GM18907 (cell line): ENCODE measurements at regions not wholly inside any gene's neighbourhood (a gene's known extent, or its start where the extent isn't known, plus 50 kb on each side); places are given as distances from the start of the nearest gene placed in this dataset.

Experiments used
- ATAC-seq: cut with Tn5 transposase; IDR thresholded peaks from one replicate; pipeline ENCODE4 v1.9.1; 2021; ENCODE audit warnings: mild to moderate bottlenecking, moderate library complexity; ENCODE audit not compliant: unreplicated experiment

- no peak for ATAC-seq
These were observed 1615.2 kb upstream of the ACVR2A start for GRCh38 chr2:146229508-146230155.

DNA sequence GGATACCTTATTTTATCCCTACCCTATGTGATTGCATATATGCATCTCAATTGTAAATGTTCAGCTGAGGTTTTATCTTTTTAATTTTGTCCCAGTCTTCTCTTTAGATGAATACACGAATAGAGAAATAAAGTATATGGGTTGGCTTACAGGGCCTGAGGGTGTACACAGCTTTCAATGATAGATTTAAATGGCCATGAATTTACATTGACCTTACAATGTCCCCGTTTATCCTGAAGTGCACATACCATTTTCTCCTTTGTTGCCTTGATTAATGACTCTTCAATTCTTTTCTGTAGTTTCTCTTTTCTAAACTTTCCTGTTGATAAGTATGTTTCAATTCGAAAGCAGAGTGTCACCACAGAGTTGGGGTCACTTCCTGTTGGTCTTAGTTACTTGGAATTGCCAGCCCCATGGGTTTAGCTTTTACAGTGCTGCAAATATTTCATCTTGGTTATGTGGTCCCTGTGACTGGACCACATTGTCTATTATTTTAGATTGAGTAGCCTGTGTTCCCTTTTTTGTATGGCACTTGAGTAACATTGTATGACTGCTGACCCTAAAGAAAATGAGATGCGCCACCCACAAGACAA, 1616.3 kb upstream of the ACVR2A start:
- peak; percentile 89 for ATAC-seq

- peak; percentile 26 for ATAC-seq
These were observed 1616.8 kb upstream of the ACVR2A start for GRCh38 chr2:146228020-146228393.

- no peak for ATAC-seq
These were observed 1617.4 kb upstream of the ACVR2A start for GRCh38 chr2:146227152-146228019.

DNA sequence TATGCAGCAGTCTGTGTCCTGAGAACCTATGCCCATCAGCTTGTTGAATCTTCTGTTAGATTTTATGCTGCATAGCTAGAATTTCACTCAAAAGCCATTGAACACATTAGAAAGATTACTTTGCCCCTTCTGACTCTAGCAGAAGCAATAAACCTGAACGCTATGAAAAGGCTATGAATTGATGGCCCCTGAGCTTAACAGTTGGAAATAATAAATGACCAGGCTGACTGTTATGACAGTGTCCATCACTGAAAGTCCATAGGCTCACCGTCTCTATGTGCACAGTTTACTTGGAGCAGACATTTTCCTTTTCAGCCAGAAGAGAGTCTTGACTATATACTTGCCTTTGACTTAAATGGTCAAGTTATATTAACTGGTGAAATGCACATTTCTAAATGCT, 1618.8 kb upstream of the ACVR2A start:
- no peak for ATAC-seq

GRCh38 chr2:146221826-146222225, 1623.0 kb upstream of the ACVR2A start:
- no peak for ATAC-seq

DNA sequence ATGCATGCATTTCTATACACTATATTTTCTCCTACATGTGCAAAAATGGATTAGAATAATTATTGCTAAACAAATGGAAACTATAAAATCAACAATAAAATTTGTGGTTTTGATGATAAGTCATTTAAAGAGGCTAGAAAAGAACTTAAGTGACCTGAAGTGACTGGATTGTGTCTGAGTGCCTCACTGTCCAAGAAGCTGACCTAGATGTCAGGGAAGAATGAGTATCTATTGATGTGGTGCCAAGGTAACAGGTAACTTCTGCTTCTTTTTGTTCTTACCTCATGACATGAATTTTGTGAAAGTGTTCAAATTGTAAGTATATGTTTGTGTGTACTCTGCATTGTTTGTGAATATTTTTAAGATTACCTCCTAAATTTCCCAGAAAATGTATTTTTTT, 1623.9 kb upstream of the ACVR2A start:
- no peak for ATAC-seq

DNA sequence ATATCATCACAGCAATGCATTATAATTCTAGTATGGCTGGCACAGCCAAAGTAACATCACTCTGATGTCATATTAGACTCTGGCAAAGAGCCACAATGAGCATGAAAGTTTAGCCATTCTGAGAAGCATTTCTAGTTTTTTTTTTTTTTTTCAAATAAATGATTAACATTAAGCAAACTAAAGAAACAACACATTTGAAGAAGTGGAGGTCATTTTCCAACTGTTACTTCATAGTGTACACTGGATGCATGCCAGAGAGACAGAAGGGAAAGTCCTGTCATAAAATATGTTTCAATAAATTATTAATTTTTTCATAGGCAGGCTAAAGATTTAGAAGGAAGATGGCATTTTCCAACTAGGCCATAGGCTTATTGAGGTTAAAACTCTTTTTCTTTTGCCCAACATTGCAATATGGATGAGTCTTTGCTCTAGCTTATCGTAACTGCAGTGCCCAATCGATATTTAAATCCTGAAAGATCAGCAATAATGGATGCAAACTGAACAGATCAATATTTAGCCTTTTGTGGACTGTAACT, 1630.4 kb upstream of the ACVR2A start:
- ATAC-seq = no peak

- ATAC-seq = no peak
These were observed 1631.2 kb upstream of the ACVR2A start for GRCh38 chr2:146213674-146214073.

- ATAC-seq = no peak
These were observed 1632.2 kb upstream of the ACVR2A start for GRCh38 chr2:146212602-146213001.

DNA sequence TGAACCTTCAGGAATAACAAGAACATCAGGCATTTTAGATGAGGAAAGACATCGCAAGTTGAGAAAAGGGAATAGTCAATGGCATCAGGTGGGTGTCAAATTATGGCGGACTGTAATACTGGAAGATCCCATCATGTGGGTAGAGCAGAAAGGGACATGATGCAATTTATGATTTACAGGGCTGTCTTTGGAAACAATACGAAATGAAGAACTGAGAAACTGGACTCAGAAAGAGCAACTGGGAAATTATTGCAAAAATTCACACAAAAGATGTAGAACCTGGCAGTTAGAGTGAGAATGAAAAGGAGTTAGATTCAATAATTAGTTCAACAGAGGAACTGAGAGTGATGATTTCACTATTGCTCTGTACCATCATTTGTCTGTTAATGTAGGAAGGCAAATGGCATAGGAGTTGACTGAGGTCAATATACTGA, 1635.0 kb upstream of the ACVR2A start:
- ATAC-seq = peak; percentile 79

GRCh38 chr2:146207901-146208300, 1636.9 kb upstream of the ACVR2A start:
- no peak for ATAC-seq

GRCh38 chr2:146207417-146207816, 1637.4 kb upstream of the ACVR2A start:
- ATAC-seq = no peak

GRCh38 chr2:146203064-146203624, 1641.7 kb upstream of the ACVR2A start:
- ATAC-seq = no peak

DNA sequence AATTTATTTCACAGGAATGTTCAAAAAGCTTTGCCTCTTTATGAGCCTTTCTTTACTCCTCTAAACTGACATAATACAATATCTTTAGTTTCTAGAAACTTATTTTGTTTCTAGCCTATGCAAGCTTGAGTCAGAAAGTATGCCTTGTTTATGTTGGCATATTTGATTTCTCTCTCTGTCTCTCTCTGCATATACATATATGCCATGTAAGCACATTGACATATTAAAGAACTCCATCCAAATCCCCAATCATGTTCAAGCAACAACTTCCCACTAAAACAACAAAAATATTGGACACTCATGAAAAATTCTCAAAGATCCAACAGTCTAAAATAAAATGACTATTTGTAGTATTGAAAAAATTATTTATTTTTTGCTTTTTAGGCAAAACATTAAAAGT, 1651.2 kb upstream of the ACVR2A start:
- no peak for ATAC-seq

DNA sequence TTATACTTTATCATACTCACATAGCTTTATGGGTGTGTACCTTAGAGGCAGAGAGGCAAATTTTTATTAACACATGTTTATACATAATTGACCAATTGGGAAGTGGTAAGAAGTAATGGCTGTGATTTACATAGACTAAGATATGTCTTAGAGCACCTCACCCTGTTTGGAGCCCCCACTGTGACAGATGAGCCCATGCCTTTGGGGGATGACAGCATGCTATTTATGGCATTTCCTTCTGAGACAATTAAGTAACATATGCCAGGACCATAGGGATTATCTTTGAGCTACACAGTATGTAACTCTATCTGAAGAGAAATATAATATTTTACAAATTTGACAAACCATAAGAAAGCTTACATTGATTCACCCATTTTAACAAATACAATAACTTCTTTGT, 1655.3 kb upstream of the ACVR2A start:
- ATAC-seq = no peak

GRCh38 chr2:146173934-146174333, 1654.0 kb upstream of the ZEB2 start:
- no peak for ATAC-seq

GRCh38 chr2:146161256-146161882, 1641.5 kb upstream of the ZEB2 start:
- ATAC-seq = no peak

DNA sequence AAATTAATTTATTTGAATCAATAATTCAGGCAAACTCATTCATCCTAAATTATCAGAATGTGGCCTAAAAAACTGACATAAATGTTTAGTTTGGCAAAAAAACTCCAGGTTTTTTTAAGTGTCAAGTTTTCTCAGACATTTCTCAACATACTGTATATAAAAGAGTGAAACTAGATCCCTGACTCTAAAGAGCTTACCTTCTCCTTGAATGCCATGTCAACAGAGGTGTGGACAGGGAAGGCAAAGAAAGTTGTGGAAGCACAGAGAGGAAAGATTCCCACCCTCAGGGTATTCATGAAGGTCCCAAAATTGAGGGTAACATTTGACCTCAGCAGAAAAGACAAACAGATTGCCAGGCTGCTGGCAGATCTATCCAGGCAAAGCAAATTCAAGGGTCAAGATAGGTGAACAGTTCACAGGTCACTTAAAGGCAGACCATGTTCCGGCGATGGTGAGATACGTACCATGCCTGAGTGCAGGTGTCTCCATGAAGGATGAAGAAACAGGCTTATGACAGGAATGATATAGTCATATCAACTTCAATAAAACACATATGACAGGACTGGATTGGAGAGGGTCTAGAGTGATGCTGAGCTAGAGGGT, 1638.3 kb upstream of the ZEB2 start:
- no peak for ATAC-seq

GRCh38 chr2:146147448-146148012, 1627.6 kb upstream of the ZEB2 start:
- no peak for ATAC-seq
